SK-N-SH treated with all-trans-retinoic acid at 6 μM for 48 hours (cell line): ENCODE measurements at regions not wholly inside any gene's neighbourhood (a gene's known extent, or its start where the extent isn't known, plus 50 kb on each side); places are given as distances from the start of the nearest gene placed in this dataset.
"Not testable (repeated sequence)": the region's sequence is repeated elsewhere in the genome, so short reads cannot be mapped to it uniquely, and the experiment has no call there.

ENCODE experiments used
- ATAC-seq: fragments of 200-7000 bp; cut with Tn5 transposase; 3 replicates; pipeline ENCODE4 v1.9.1; 2020; ENCODE audit warnings: mild to moderate bottlenecking, moderate library complexity
- ARNTL ChIP-seq: fragments of 450-650 bp; formaldehyde crosslinking; IDR thresholded peaks from 2 replicates; pipeline ENCODE4 v1.5.0; 2020; ENCODE audit warnings: low read depth, mild to moderate bottlenecking, moderate library complexity, borderline replicate concordance
- BACH2 ChIP-seq: fragments of 250-450 bp; sonication (Bioruptor Pico); IDR thresholded peaks from 2 replicates; pipeline ENCODE4 v1.9.0; 2021; ENCODE audit warnings: mild to moderate bottlenecking, borderline replicate concordance
- CREB5 ChIP-seq: fragments of 250-450 bp; sonication (Bioruptor Pico); IDR thresholded peaks from 2 replicates; pipeline ENCODE4 v1.5.1; 2020; ENCODE audit warnings: low read depth, mild to moderate bottlenecking, moderate library complexity
- CSDC2 ChIP-seq: fragments of 250-450 bp; sonication (Bioruptor Pico); IDR thresholded peaks from 2 replicates; pipeline ENCODE4 v1.5.0; 2020; ENCODE audit warnings: mild to moderate bottlenecking, moderate library complexity
- ESRRG ChIP-seq: fragments of 250-450 bp; sonication (Bioruptor Pico); IDR thresholded peaks from 2 replicates; pipeline ENCODE4 v1.6.1; 2021; ENCODE audit warnings: mild to moderate bottlenecking
- GLIS3 ChIP-seq: fragments of 250-450 bp; sonication (Bioruptor Pico); IDR thresholded peaks from 2 replicates; pipeline ENCODE4 v1.5.0; 2020; ENCODE audit warnings: mild to moderate bottlenecking, moderate library complexity
- ISL1 ChIP-seq: fragments of 250-450 bp; sonication (Bioruptor Pico); IDR thresholded peaks from 2 replicates; pipeline ENCODE4 v2.1.2; 2022; ENCODE audit warnings: mild to moderate bottlenecking, moderate library complexity
- OSR1 ChIP-seq: fragments of 250-450 bp; sonication (Bioruptor Pico); IDR thresholded peaks from 2 replicates; pipeline ENCODE4 v1.8.0; 2022; ENCODE audit warnings: moderate library complexity, mild to moderate bottlenecking, inconsistent platforms
- PPARA ChIP-seq: fragments of 250-450 bp; sonication (Bioruptor Pico); IDR thresholded peaks from 2 replicates; pipeline ENCODE4 v1.5.0; 2020; ENCODE audit warnings: mild to moderate bottlenecking, borderline replicate concordance
- TCF4 ChIP-seq: fragments of 250-450 bp; sonication (Bioruptor Pico); IDR thresholded peaks from 2 replicates; pipeline ENCODE4 v1.8.0; 2021; ENCODE audit warnings: mild to moderate bottlenecking, moderate library complexity, borderline replicate concordance
- ZC3H10 ChIP-seq: fragments of 250-450 bp; sonication (Bioruptor Pico); IDR thresholded peaks from 2 replicates; pipeline ENCODE4 v1.5.1; 2021; ENCODE audit warnings: mild to moderate bottlenecking, moderate library complexity
- ZFP3 ChIP-seq: fragments of 250-450 bp; sonication (Bioruptor Pico); IDR thresholded peaks from 2 replicates; pipeline ENCODE4 v1.5.0; 2020; ENCODE audit warnings: mild to moderate bottlenecking, moderate library complexity
- ZNF565 ChIP-seq: fragments of 450-650 bp; formaldehyde crosslinking; conservative IDR thresholded peaks from 2 replicates; pipeline ENCODE4 v1.5.0; 2020; ENCODE audit warnings: low read depth, mild to moderate bottlenecking, moderate library complexity
- ZNF8 ChIP-seq: fragments of 450-650 bp; formaldehyde crosslinking; IDR thresholded peaks from 2 replicates; pipeline ENCODE4 v1.5.0; 2020; ENCODE audit warnings: mild to moderate bottlenecking, moderate library complexity
- TF ChIP-seq, protein P1 (sequence below): fragments of 250-450 bp; sonication (Bioruptor Pico); IDR thresholded peaks from 2 replicates; pipeline ENCODE4 v1.8.0; 2020; ENCODE audit warnings: mild to moderate bottlenecking, moderate library complexity, borderline replicate concordance
- TF ChIP-seq, protein P2 (sequence below): fragments of 250-450 bp; sonication (Bioruptor Pico); IDR thresholded peaks from 2 replicates; pipeline ENCODE4 v1.8.0; 2021; ENCODE audit warnings: low read depth, mild to moderate bottlenecking, moderate library complexity, borderline replicate concordance

- TF ChIP-seq CREB5 (CRISPR knock-in tag) (no peak), BACH2 (no peak), ZFP3 (CRISPR knock-in tag) (no peak), ARNTL (CRISPR knock-in tag) (no peak)
Observed at GRCh38 chr15:38021259-38021658, 86.8 kb downstream of the TMCO5A start (continued).

- TF ChIP-seq ZNF565 (CRISPR knock-in tag), result no peak
- TF ChIP-seq, protein P1, sequence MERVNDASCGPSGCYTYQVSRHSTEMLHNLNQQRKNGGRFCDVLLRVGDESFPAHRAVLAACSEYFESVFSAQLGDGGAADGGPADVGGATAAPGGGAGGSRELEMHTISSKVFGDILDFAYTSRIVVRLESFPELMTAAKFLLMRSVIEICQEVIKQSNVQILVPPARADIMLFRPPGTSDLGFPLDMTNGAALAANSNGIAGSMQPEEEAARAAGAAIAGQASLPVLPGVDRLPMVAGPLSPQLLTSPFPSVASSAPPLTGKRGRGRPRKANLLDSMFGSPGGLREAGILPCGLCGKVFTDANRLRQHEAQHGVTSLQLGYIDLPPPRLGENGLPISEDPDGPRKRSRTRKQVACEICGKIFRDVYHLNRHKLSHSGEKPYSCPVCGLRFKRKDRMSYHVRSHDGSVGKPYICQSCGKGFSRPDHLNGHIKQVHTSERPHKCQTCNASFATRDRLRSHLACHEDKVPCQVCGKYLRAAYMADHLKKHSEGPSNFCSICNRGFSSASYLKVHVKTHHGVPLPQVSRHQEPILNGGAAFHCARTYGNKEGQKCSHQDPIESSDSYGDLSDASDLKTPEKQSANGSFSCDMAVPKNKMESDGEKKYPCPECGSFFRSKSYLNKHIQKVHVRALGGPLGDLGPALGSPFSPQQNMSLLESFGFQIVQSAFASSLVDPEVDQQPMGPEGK (CRISPR knock-in tag), result no peak
- no peak for TF ChIP-seq BACH2
- TF ChIP-seq ISL1, result no peak
- no peak for TF ChIP-seq CREB5 (CRISPR knock-in tag)
- TF ChIP-seq TCF4 (CRISPR knock-in tag), result no peak
- no peak for TF ChIP-seq OSR1
- TF ChIP-seq ARNTL (CRISPR knock-in tag), result no peak
- TF ChIP-seq ZFP3 (CRISPR knock-in tag), result no peak
- no peak for TF ChIP-seq ZNF8 (CRISPR knock-in tag)
- TF ChIP-seq CSDC2 (CRISPR knock-in tag), result no peak
- TF ChIP-seq GLIS3 (CRISPR knock-in tag), result no peak
- no peak for TF ChIP-seq ZC3H10 (CRISPR knock-in tag)
- TF ChIP-seq, all 23 proteins: peak for 0
- ATAC-seq, result no peak
Observed at GRCh38 chr15:38024293-38025091, 90.1 kb downstream of the TMCO5A start.

DNA sequence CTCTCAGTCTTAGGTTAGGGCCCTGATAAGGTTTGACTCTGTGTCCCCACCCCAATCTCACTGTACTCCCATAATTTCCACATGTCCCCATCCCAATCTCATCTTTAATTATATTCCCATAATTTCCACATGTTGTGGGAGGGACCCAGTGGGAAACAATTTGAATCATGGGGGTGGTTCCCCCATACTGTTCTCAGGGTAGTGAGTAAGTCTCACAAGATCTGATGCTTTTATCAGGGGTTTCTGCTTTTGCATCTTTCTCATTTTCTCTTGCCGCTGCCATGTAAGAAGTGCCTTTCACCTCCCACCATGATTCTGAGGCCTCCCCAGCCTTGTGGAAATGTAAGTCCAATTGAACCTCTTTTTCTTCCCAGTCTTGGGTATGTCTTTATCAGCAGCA lies 91.2 kb downstream of the TMCO5A start:
- not testable (repeated sequence) for ATAC-seq

- ATAC-seq, result no peak
- TF ChIP-seq CSDC2 (CRISPR knock-in tag) (no peak), PPARA (no peak), ZNF565 (CRISPR knock-in tag) (no peak), ISL1 (no peak), ESRRG (CRISPR knock-in tag) (no peak), ARNTL (CRISPR knock-in tag) (no peak)
- TF ChIP-seq, protein P2, sequence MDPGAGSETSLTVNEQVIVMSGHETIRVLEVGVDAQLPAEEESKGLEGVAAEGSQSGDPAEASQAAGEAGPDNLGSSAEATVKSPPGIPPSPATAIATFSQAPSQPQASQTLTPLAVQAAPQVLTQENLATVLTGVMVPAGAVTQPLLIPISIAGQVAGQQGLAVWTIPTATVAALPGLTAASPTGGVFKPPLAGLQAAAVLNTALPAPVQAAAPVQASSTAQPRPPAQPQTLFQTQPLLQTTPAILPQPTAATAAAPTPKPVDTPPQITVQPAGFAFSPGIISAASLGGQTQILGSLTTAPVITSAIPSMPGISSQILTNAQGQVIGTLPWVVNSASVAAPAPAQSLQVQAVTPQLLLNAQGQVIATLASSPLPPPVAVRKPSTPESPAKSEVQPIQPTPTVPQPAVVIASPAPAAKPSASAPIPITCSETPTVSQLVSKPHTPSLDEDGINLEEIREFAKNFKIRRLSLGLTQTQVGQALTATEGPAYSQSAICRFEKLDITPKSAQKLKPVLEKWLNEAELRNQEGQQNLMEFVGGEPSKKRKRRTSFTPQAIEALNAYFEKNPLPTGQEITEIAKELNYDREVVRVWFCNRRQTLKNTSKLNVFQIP (CRISPR knock-in tag), result no peak
- TF ChIP-seq, protein P1 (CRISPR knock-in tag), result no peak
Observed at GRCh38 chr15:38028869-38029268, 94.4 kb downstream of the TMCO5A start.

- ATAC-seq, result no peak
- TF ChIP-seq ZNF8 (CRISPR knock-in tag), result no peak
Observed at GRCh38 chr15:38029736-38030135, 95.3 kb downstream of the TMCO5A start.
